GM19328 (cell line): ENCODE measurements at regions not wholly inside any gene's neighbourhood (a gene's known extent, or its start where the extent isn't known, plus 50 kb on each side); places are given as distances from the start of the nearest gene placed in this dataset.

ENCODE experiments used
- ATAC-seq: cut with Tn5 transposase; IDR thresholded peaks from one replicate; pipeline ENCODE4 v1.9.1; 2021; ENCODE audit warnings: mild to moderate bottlenecking, moderate library complexity; ENCODE audit not compliant: unreplicated experiment

DNA sequence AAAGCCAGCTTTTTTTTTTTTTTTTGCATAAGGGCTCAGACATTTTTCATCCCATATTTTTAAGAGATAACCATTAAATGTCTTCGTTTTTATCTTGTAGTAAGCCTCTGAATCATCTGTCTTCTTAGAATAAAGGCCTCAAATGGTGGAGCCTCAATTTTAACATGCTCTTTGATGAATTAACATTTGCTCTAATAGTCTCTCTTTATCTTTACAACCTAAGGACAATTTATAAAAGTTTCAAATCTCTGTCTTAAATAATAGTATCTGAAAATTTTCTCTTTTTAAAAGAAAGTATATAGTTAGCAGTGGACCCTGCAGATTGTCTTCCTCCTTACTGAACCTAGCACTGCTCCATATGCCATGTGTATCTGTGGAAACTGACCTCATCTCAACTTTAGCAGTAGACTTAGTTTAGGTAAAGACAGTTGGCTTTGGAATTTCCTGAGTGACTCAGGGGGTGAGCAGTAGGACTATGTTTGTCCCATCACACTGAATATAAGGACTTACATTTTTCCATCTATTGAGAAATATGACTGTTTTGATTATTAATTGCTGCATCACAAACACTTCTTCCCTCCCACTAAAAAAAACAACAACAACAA is 1658.0 kb downstream of the STIM2 start:
- ATAC-seq: no peak

GRCh38 chr4:28523681-28524190 is 1663.1 kb downstream of the STIM2 start:
- no peak for ATAC-seq

- ATAC-seq: no peak
Measured at GRCh38 chr4:28536124-28536523, 1675.5 kb downstream of the STIM2 start.

- ATAC-seq: no peak
Measured at GRCh38 chr4:28545986-28546385, 1685.3 kb downstream of the STIM2 start.

DNA sequence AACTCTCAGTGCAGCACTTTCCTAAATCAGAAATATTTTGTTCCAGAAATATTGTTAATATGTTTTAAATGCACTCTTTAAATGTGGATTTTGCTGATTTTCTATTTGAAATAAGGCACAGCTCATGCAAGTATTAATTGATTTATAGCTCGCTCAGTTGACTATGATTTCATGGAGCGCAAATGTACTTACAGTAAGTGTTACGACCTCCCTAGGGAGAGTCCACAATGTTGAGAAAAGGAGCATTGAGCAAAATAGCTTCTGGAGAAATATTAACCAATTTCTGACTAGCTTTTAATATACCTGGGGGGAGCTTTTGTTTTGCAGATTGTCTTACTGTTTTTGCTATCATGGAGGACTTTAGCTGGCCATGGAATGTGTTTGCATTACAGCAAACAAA is 1687.5 kb downstream of the STIM2 start:
- no peak for ATAC-seq

DNA sequence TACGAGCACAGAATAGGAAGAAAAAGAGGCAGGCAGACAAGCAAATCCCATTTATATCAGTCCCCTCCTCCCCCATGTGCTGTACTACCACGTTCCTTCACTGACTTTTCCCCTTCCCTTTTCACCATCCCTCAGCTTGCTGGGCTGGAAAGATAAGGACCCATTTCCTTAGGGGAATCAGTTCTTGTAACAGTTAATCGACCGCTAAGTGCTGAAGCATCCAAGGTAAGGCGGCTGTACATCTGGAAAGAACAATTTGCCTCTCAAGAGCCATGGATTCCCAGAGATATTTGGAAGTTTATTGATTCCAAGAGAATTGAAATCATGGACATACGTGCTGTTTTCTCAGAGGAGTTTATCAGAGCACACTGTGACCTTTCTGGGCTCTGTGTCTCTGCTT is 1688.0 kb downstream of the STIM2 start:
- no peak for ATAC-seq

DNA sequence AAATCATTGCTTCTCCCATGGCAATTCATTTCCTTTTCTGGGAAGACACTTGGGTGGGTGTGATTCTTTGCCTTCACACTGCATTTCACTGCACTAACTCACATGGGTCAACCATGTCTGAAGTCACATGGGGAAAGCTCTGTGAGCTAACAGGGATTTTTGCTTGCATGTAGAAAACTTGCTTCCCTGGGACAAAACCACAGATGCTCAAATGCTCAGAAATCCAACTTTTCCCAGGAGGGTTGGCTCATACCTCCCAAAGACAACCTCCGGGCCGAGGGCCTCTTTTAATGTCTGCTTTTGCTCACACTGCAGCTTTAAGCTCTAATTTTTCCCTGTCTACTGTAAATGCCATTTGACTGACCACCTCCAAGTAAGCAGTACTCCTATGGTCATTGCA is 1695.2 kb downstream of the STIM2 start:
- ATAC-seq: no peak

- ATAC-seq: no peak
Measured at GRCh38 chr4:28557755-28558154, 1697.1 kb downstream of the STIM2 start.

DNA sequence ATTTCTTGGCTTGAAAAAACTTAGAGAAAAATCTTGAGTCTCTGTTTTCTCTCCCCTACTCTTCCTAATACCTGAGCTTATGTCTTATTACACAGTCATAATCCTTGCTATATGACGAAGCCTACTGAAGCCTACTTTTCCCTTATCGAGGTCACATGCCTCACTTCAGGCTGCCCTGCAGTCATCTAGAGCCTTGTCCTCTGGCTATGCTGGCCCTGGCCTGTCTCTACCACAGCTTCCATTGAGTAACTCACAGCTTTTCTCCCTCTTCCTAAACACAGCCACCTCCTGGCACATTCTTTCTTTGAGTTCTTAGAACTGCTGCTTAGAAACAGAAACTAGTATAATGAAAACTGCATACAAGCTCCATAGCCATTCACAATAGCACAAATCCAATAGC is 1698.3 kb downstream of the STIM2 start:
- no peak for ATAC-seq

- ATAC-seq: no peak
Measured at GRCh38 chr4:28562913-28563312, 1702.3 kb downstream of the STIM2 start.

GRCh38 chr4:28565396-28565795 is 1704.8 kb downstream of the STIM2 start:
- ATAC-seq: no peak

GRCh38 chr4:28600958-28601357 is 1740.3 kb downstream of the STIM2 start:
- ATAC-seq: no peak

DNA sequence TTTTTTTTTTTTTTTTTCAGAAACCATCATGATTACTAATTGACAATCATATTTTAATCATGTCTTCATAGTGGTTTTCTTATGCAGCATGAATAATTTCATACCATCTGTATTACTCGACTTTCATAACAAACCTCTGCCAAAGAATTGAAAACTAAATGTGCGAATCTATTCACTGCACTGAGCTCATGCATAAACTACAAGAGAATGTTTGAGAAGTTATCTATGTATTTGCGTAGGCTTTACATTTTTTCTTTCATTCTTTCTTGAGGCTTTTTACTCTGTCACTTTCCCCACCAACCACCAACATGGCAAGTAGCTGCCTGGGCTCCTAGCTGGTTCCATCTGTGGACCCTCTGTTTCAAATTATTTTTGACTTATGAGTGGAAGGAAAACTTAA is 1761.0 kb downstream of the STIM2 start:
- ATAC-seq: no peak

DNA sequence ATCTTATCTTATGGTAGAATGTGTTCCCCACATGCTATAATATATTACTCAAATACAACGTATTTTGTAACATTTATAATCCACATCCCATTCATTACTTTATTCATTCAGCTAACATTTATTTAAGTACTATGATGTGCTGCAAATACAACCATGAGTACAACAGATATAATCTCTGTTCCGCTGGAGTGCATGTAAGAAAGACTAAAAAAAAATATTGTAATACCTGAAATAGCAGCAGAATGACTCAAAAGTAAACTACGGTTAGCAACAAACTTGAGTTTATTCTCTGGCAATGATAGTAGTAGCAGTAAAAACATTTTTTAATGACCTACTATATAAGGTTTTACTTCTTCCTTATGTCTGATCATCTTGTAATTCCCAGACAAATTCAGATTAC is 1776.3 kb downstream of the STIM2 start:
- ATAC-seq: no peak

GRCh38 chr4:28639747-28640146 is 1779.1 kb downstream of the STIM2 start:
- no peak for ATAC-seq

DNA sequence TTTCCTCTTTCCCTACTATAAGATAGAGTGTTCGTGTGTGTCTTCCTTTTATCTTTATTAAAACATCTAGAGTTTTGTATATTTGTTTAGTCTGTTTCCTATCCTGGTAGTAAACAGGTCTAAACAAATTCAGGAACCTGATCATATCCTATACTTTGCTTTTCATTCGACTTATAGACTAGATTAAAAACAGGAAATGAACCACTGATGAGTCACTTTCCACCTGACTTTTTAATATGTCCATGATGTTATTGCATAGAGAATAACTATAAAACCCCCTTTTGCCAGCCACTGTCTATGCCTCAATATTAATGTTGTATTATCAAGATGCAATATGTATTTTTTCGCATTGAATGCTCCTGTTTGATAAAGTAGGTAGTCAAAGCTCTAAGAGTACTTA is 1794.0 kb downstream of the STIM2 start:
- ATAC-seq: no peak

- no peak for ATAC-seq
Measured at GRCh38 chr4:28665306-28665705, 1804.7 kb downstream of the STIM2 start.

GRCh38 chr4:28675582-28675981 is 1814.9 kb downstream of the STIM2 start:
- no peak for ATAC-seq

DNA sequence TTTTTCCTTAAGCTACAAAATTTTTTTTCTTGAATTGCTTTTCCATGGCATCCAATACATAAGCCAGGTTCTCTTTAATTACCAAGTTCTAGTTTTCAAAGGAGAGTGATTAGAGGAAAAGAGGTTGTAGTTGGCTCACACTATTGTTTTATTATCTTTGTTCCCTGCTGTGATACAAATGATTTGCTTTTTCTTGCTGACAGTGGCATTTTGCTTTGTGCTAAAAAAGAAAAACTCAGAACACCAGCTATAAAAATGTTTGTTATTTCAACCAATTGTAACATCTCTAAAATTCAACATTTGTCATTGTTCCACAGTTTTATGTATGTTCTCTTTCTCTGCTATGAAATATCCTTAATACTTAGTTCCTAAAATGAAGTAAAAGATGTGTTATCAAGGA is 1817.2 kb downstream of the STIM2 start:
- no peak for ATAC-seq

GRCh38 chr4:28682847-28683246 is 1822.2 kb downstream of the STIM2 start:
- no peak for ATAC-seq

- no peak for ATAC-seq
Measured at GRCh38 chr4:28686618-28687017, 1826.0 kb downstream of the STIM2 start.

DNA sequence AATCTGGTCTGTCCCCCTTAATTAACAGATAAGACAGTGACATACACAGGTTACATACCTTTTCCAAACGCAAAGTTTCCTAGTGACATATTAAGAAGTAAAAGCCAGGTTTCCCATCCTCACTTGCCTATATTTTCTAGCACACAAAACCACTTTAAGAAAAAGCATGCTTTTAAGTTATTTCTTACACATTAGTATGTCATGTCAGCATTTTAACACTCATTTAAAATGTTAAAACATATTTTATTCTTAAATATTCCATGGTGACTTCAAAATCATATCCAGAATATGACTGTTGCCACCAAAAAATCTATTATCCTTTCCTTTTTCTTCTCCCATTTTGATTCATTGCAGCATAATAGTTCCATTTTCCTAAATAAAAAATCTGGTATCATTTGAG is 1830.2 kb downstream of the STIM2 start:
- ATAC-seq: no peak

DNA sequence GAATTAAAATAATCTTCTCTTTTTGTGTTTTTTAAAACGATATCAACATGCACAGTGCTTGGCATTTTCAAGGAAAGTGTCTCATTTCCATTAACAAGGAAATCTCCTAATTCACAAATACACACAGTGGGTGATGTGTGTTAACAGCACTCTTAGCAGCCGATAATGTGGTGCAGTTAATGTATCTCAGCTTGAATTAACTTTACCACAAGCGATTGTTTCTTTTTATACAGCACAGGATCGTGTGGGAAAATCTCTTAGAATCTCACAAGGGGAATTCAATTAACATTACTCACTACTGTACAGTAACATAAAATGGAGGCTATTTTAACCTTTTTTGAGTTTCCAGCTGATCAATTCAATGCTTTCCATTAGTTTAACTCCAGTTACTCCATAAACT is 1841.9 kb downstream of the STIM2 start:
- ATAC-seq: no peak
